Ovary (tissue), 7 donors: ENCODE measurements at regions not wholly inside any gene's neighbourhood (a gene's known extent, or its start where the extent isn't known, plus 50 kb on each side); places are given as distances from the start of the nearest gene placed in this dataset.
"Not testable (repeated sequence)": the region's sequence is repeated elsewhere in the genome, so short reads cannot be mapped to it uniquely, and the experiment has no call there.

ENCODE experiments used
- DNase-seq, 5 donors: peaks; one replicate each; pipeline ENCODE4 v3.0.0-alpha.2; 2019 to 2020
- H3K27ac ChIP-seq, 2 donors: fragments of 200-600 bp; one replicate each; pipeline versions ENCODE4 v1.5.1 to v1.8.0; 2019 to 2022
- H3K27me3 ChIP-seq: fragments of 200-600 bp; one replicate; pipeline ENCODE4 v1.8.0; 2022
- H3K36me3 ChIP-seq: fragments of 200-600 bp; sonication (generic); one replicate; pipeline ENCODE4 v1.5.1; 2019
- H3K4me1 ChIP-seq: one replicate; pipeline ENCODE4 v1.8.1; 2013; ENCODE audit warnings: mild to moderate bottlenecking, moderate library complexity; ENCODE audit not compliant: insufficient read depth
- H3K4me3 ChIP-seq: fragments of 200-600 bp; sonication (generic); one replicate; pipeline ENCODE4 v1.5.1; 2017
- H3K9me3 ChIP-seq, 2 donors: fragments of 200-600 bp in 1 of 2; sonication (generic) in 1 of 2; one replicate each; pipeline versions ENCODE4 v1.5.1 to v1.8.1; 2013 to 2019; ENCODE audit warnings: mild to moderate bottlenecking in 1 of 2, moderate library complexity in 1 of 2
- EP300 ChIP-seq: sonication (generic); formaldehyde crosslinking; IDR thresholded peaks from one replicate; pipeline ENCODE4 v1.6.1; 2017; ENCODE audit warnings: antibody characterized with exemption
- POLR2A ChIP-seq: fragments of 450-650 bp; IDR thresholded peaks from one replicate; pipeline ENCODE4 v1.6.1; 2017; ENCODE audit warnings: antibody characterized with exemption, mild to moderate bottlenecking, moderate library complexity
- WGBS, 3 donors: extraction: QIAGEN DNeasy Blood & Tissue Kit in 1 of 3; methylation state at CpG; one replicate each; pipeline versions ENCODE4 v1.1.5 to v1.1.7; 2013 to 2017; 5-methylcytosine and 5-hydroxymethylcytosine counted together
- intact Hi-C, 4 donors: fragments of 100-400 bp; cut with DNase I; formaldehyde crosslinking; loops; one replicate each; pipeline versions ENCODE4 v1.11.0 to v1.15.1; 2022 to 2023
- TF ChIP-seq, protein P1 (sequence below), 3 donors: fragments of 450-650 bp in 2 of 3; fragments of 200-600 bp in 1 of 3; IDR thresholded peaks; one replicate each; pipeline versions ENCODE4 v1.5.1 to v1.8.0; 2016 to 2022; ENCODE audit warnings: antibody characterized with exemption in 3 of 3, mild to moderate bottlenecking in 1 of 3
- donor health status: DM: no; HTN: no; CAD: no; lungs with moderate emphysema.
- donor health status: DM: no; HTN: no; CAD: no.
- donor health status: Bipolar disorder and iron deficiency.
- donor health status: DM: no; HTN: no; CAD: no.
- donor health status: DM: yes; HTN: yes; CAD: no.

- Histone ChIP-seq H3K27ac (no peak overlapping the region), H3K9me3 (no peaks in the 10 kb centered on the region), H3K4me1 (no peaks in the 10 kb centered on the region), H3K27me3 (no peaks in the 10 kb centered on the region), H3K36me3 (no peaks in the 10 kb centered on the region), H3K4me3 (no peak overlapping the region)
- intact Hi-C loops, result no loop called here
- WGBS, 3 donors, result 95 to 98% (median 98%) methylated on average over 7 of the region's 7 CpGs
- DNase-seq, result no peak
- TF ChIP-seq, protein P1, sequence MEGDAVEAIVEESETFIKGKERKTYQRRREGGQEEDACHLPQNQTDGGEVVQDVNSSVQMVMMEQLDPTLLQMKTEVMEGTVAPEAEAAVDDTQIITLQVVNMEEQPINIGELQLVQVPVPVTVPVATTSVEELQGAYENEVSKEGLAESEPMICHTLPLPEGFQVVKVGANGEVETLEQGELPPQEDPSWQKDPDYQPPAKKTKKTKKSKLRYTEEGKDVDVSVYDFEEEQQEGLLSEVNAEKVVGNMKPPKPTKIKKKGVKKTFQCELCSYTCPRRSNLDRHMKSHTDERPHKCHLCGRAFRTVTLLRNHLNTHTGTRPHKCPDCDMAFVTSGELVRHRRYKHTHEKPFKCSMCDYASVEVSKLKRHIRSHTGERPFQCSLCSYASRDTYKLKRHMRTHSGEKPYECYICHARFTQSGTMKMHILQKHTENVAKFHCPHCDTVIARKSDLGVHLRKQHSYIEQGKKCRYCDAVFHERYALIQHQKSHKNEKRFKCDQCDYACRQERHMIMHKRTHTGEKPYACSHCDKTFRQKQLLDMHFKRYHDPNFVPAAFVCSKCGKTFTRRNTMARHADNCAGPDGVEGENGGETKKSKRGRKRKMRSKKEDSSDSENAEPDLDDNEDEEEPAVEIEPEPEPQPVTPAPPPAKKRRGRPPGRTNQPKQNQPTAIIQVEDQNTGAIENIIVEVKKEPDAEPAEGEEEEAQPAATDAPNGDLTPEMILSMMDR (IDR thresholded peaks at IDR 0.05), result no peak
- no peak for TF ChIP-seq EP300
- no peak for TF ChIP-seq POLR2A
Observed at GRCh38 chr15:39255760-39256159, 325.1 kb upstream of the THBS1 start.

DNA sequence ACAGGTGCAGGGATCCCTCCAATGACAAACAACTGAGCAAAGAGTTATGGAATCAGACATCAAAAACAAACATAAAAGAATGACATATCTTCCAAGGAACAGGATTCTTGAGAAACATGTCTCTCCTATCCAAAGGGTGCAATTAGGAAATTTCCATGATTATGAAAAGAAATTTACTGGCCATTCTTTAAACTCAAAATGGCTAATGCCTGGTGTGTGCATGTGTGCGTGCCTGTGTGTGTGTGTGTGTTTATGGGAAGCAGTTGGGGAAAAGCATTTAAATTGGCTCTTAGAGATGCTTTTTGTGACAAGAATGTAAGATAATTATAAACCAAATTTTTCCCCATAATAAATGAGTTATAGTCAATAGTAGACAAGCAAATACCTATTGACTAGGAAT lies 320.5 kb upstream of the THBS1 start:
- H3K27ac ChIP-seq, result no peak overlapping the region
- no peaks in the 10 kb centered on the region for H3K36me3 ChIP-seq
- TF ChIP-seq, protein P1 (IDR thresholded peaks at IDR 0.05), result no peak
- TF ChIP-seq EP300, result no peak
- no peak for TF ChIP-seq POLR2A
- H3K4me3 ChIP-seq, result no peak overlapping the region
- no peaks in the 10 kb centered on the region for H3K27me3 ChIP-seq
- no peak for DNase-seq
- H3K4me1 ChIP-seq, result no peaks in the 10 kb centered on the region
- H3K9me3 ChIP-seq, result no peaks in the 10 kb centered on the region
- 98 to 100% (median 99%) methylated on average over 1 of the region's 1 CpG for WGBS, 3 donors
- intact Hi-C loops, result no loop called here

DNA sequence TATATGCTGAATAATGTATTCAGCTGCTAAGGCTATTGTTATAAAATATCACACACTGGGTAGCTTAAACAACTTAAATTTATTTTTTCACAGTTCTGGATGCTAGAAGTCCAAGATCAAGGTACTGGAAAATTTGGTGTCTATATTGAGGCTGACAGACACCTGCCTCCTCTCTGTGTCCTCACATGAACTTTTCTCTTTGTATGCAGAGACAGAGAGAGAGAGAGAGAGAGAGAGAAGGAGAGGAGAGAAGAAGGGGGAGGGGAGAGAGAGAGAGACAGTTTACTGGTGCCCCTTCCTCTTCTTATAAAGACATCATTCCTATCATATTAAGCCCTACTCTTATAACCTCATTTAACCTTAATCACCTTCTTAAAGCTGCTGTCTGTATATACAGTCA lies 320.1 kb upstream of the THBS1 start:
- H3K27ac ChIP-seq, result no peak overlapping the region
- no peaks in the 10 kb centered on the region for H3K27me3 ChIP-seq

DNA sequence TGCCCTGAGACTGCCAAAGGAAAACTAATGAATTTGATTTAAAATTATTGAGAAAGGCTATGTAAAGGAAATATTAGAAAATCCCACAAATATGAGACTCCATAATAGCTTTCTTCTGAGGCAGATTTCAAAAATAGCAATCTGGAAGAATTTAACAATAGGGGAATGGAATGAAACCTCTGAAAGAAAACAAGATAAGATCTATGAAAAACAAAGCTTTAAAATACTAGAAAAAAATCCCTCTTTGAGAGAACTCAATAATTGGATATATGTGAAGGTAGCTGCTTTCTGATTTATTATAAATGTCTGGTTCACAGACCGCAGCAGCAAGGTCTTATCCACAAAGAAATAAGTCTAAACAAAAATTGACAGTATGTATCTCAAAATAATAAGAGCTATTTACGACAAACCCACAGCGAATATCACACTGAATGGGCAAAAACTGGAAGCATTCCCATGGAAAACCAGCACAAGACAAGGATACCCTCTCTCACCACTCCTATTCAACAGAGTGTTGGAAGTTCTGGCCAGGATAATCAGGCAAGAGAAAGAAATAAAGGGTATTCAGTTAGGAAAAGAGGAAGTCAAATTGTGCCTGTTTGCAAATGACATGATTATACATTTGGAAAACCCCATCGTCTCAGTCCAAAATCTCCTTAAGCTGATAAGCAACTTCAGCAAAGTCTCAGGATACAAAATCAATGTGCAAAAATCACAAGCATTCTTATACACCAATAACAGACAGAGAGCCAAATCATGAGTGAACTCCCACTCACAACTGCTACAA lies 319.3 kb upstream of the THBS1 start:
- H3K36me3 ChIP-seq, H3K27ac ChIP-seq, H3K4me1 ChIP-seq, H3K9me3 ChIP-seq, H3K27me3 ChIP-seq, intact Hi-C loops, DNase-seq, H3K4me3 ChIP-seq: not testable (repeated sequence)
- WGBS, 3 donors, result 30 to 52% (median 33%) methylated on average over 4 of the region's 4 CpGs

More for the DNA sequence above, 320.1 kb upstream of the THBS1 start:
- no peaks in the 10 kb centered on the region for H3K9me3 ChIP-seq
- no peaks in the 10 kb centered on the region for H3K36me3 ChIP-seq
- TF ChIP-seq EP300 (no peak), POLR2A (no peak)
- TF ChIP-seq, protein P1 (IDR thresholded peaks at IDR 0.05), result no peak
- DNase-seq, result no peak
- H3K4me1 ChIP-seq, result no peaks in the 10 kb centered on the region
- no peak overlapping the region for H3K4me3 ChIP-seq
- intact Hi-C loops, result no loop called here

DNA sequence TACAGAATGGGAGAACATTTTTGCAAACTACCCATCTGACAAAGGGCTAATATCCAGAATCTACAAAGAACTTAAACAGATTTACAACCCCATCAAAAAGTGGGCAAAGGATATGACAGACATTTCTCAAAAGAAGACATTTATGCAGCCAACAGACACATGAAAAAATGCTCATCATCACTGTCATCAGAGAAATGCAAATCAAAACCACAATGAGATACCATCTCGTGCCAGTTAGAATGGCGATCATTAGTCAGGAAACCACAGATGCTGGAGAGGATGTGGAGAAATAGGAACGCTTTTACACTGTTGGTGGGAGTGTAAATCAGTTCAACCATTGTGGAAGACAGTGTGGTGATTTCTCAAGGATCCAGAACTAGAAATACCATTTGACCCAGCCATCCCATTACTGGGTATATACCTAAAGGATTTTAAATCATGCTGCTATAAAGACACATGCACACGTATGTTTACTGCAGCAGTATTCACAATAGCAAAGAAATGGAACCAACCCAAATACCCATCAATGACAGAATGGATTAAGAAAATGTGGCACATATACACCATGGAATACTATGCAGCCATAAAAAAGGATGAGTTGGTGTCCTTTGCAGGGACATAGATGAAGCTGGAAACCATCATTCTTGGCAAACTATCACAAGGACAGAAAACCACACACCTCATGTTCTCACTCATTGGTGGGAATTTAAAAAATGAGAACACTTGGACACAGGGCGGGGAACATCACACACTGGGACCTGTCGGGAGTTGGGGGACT lies 317.7 kb upstream of the THBS1 start:
- DNase-seq, intact Hi-C loops: not testable (repeated sequence)

More for the DNA sequence above, 317.7 kb upstream of the THBS1 start:
- not testable (repeated sequence) for H3K36me3 ChIP-seq, H3K4me1 ChIP-seq, H3K9me3 ChIP-seq, H3K27me3 ChIP-seq, H3K4me3 ChIP-seq, H3K27ac ChIP-seq
- 93 to 95% (median 94%) methylated on average over 6 of the region's 6 CpGs for WGBS, 3 donors
